Femur (tissue), 1 donor: ENCODE measurements at regions not wholly inside any gene's neighbourhood (a gene's known extent, or its start where the extent isn't known, plus 50 kb on each side); places are given as distances from the start of the nearest gene placed in this dataset.

Experiments used
- DNase-seq: peaks from one replicate; pipeline ENCODE4 v3.0.0-alpha.2; 2017

DNA sequence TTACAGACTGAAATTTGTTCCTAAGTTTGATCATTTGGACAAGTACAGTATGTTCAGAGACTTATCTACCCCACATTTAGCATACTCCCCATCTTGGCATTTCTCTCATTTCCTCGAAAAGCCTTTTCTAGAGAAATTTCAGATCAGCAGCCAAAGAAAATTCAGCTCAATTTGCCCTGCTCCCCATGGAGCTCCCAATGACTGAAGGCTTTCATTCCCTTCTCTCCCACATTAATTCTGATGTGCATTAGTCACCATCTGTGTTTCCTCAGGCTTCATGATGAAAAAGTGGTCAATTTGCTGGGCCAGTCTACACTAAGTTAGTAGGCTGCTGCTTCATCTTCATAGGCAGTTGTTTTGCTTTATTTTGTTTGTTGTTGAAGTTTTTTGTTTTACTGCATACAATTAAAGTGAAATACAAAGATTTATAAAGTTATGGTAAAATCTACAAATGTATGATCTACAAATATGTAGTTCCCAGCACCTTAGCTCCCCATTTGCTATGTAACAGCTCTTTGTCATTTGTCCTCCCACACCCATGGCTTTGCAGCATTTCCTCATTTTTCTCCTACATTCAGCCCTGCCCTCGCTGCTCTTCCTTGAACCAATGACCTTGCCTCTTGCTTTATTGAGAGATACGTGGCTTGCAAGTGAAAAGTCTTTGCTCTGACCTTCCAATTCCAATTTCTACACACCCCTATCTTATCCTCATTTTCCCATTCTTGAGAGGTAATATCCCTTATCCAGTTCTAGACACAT lies 193.9 kb downstream of the ANAPC10 start:
- no peak for DNase-seq

- DNase-seq, result no peak
Observed at GRCh38 chr4:144905286-144905685, 192.7 kb downstream of the ANAPC10 start.

- DNase-seq, result no peak
Observed at GRCh38 chr4:144906181-144906925, 191.6 kb downstream of the ANAPC10 start.

DNA sequence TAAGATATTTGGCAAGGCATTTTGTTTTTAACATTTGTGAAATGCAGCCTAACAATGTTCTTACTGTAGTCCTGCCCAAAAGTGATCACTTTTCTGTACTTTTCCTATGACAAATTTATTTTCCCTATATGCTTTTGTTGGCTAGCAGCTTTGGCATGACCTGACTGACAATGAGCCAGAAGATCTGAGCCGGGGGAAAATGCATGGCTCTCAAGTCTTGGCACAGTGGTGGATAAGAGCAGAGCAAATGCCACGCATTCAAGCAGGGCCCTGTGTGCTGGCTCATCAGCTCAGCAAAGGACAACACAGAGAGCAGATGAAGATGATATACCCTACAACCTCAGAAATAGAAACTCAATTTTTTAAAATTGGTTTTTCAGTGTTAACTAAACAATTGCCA lies 187.3 kb downstream of the ANAPC10 start:
- DNase-seq, result peak; percentile 67
